GM12892 (cell line): ENCODE measurements at regions not wholly inside any gene's neighbourhood (a gene's known extent, or its start where the extent isn't known, plus 50 kb on each side); places are given as distances from the start of the nearest gene placed in this dataset.

ENCODE experiments used
- POLR2A ChIP-seq: IDR thresholded peaks from 2 replicates; pipeline ENCODE4 v1.6.1; 2011; ENCODE audit warnings: low read depth, low read length, control low read depth
- POLR2AphosphoS5 ChIP-seq: IDR thresholded peaks from 2 replicates; pipeline ENCODE4 v1.6.1; 2011; ENCODE audit warnings: low read depth, low read length, control low read depth
- TAF1 ChIP-seq: IDR thresholded peaks from 2 replicates; pipeline ENCODE4 v1.6.1; 2011; ENCODE audit warnings: low read depth, mild to moderate bottlenecking, control low read depth, low read length, borderline replicate concordance

GRCh38 chr11:46200537-46201281, 76.8 kb upstream of the CREB3L1 start:
- no peak for TF ChIP-seq POLR2A
- TF ChIP-seq POLR2AphosphoS5 = no peak
- TF ChIP-seq TAF1 = no peak
